ENCODE measurements at regions not wholly inside any gene's neighbourhood (a gene's known extent, or its start where the extent isn't known, plus 50 kb on each side); places are given as distances from the start of the nearest gene placed in this dataset.

GRCh38 chr16:14013571-14014283 lies 57.4 kb upstream of the MRTFB start:
- TF ChIP-seq, protein P1, sequence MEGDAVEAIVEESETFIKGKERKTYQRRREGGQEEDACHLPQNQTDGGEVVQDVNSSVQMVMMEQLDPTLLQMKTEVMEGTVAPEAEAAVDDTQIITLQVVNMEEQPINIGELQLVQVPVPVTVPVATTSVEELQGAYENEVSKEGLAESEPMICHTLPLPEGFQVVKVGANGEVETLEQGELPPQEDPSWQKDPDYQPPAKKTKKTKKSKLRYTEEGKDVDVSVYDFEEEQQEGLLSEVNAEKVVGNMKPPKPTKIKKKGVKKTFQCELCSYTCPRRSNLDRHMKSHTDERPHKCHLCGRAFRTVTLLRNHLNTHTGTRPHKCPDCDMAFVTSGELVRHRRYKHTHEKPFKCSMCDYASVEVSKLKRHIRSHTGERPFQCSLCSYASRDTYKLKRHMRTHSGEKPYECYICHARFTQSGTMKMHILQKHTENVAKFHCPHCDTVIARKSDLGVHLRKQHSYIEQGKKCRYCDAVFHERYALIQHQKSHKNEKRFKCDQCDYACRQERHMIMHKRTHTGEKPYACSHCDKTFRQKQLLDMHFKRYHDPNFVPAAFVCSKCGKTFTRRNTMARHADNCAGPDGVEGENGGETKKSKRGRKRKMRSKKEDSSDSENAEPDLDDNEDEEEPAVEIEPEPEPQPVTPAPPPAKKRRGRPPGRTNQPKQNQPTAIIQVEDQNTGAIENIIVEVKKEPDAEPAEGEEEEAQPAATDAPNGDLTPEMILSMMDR (IDR thresholded peaks at IDR 0.05): no peak
- intact Hi-C loops (cut with DNase I, micrococcal nuclease): no loop called here
- no peak overlapping the region for H3K4me3 ChIP-seq (ENCODE audit: low read length)
- ATAC-seq (ENCODE audit: poor library complexity) (no peak), DNase-seq (no peak)
- H3K9me3 ChIP-seq (ENCODE audit: control insufficient read depth in 1 of 2, insufficient read depth in 1 of 2, low read length in 2 of 2): no peaks in the 10 kb centered on the region
- peaks cover 10% of the 10 kb centered on the region for H3K27me3 Mint-ChIP-seq
- no peak overlapping the region for H3K27ac ChIP-seq (ENCODE audit: low read depth in 1 of 2, low read length in 2 of 2)
- H3K36me3 Mint-ChIP-seq (ENCODE audit: low read depth): no peaks in the 10 kb centered on the region
- no peak overlapping the region for H3K4me3 Mint-ChIP-seq
- no peaks in the 10 kb centered on the region for H3K4me1 ChIP-seq (ENCODE audit: insufficient read depth, low read length)
- H3K9me3 Mint-ChIP-seq: no peaks in the 10 kb centered on the region
- CTCF ChIA-PET: no interaction called here
- H3K27me3 ChIP-seq (ENCODE audit: control insufficient read depth in 1 of 2, insufficient read depth in 2 of 2, low read length in 2 of 2): peaks cover 0 to 4% of the 10 kb centered on the region in 2 experiments
- POLR2A ChIA-PET: no interaction called here
- H3K27ac Mint-ChIP-seq: no peak overlapping the region
- no peaks in the 10 kb centered on the region for H3K36me3 ChIP-seq (ENCODE audit: insufficient read depth, low read length)
- no peaks in the 10 kb centered on the region for H3K4me1 Mint-ChIP-seq (ENCODE audit: low read depth)

GRCh38 chr16:14014284-14014625 lies 56.9 kb upstream of the MRTFB start:
- DNase-seq: no peak
- CTCF ChIA-PET: no interaction called here
- Histone ChIP-seq H3K27me3 (ENCODE audit: control insufficient read depth in 1 of 2, insufficient read depth in 2 of 2, low read length in 2 of 2) (peaks cover 0 to 4% of the 10 kb centered on the region in 2 experiments), H3K27ac (ENCODE audit: low read depth in 1 of 2, low read length in 2 of 2) (no peak overlapping the region), H3K4me3 (ENCODE audit: low read length) (no peak overlapping the region), H3K36me3 (ENCODE audit: insufficient read depth, low read length) (no peaks in the 10 kb centered on the region), H3K9me3 (ENCODE audit: control insufficient read depth in 1 of 2, insufficient read depth in 1 of 2, low read length in 2 of 2) (no peaks in the 10 kb centered on the region), H3K4me1 (ENCODE audit: insufficient read depth, low read length) (no peaks in the 10 kb centered on the region)
- ATAC-seq (ENCODE audit: poor library complexity): no peak
- Mint-ChIP-seq H3K4me1 (ENCODE audit: low read depth) (no peaks in the 10 kb centered on the region), H3K9me3 (no peaks in the 10 kb centered on the region), H3K4me3 (no peak overlapping the region), H3K27ac (no peak overlapping the region), H3K27me3 (peaks cover 10% of the 10 kb centered on the region), H3K36me3 (ENCODE audit: low read depth) (no peaks in the 10 kb centered on the region)
- intact Hi-C loops (cut with DNase I, micrococcal nuclease): no loop called here
- POLR2A ChIA-PET: no interaction called here
- TF ChIP-seq, protein P1 (IDR thresholded peaks at IDR 0.05): no peak

DNA sequence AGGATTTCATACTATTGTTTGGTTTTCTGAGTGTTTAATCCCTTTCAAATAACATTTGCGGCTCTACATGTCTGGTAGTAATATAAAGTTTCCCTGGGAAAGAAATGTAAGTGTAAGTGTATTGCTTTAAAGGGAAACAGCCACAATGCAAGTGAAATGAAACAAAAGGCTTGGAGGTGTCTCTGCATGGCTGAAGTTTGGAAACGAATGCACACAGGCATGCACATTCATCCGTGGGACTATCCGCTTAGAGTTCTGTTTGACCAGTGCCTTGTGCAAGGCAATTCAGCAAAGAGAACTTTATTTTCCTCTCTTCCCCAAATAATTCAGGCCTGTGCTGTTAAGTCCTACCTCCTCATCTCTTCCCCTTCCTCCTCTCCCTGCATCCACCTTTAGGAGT lies 56.1 kb upstream of the MRTFB start:
- no peak for ATAC-seq (ENCODE audit: poor library complexity)
- ChIA-PET CTCF (no interaction called here), POLR2A (no interaction called here)
- Histone ChIP-seq H3K27ac (ENCODE audit: low read depth in 1 of 2, low read length in 2 of 2) (no peak overlapping the region), H3K4me1 (ENCODE audit: insufficient read depth, low read length) (no peaks in the 10 kb centered on the region), H3K4me3 (ENCODE audit: low read length) (no peak overlapping the region), H3K9me3 (ENCODE audit: control insufficient read depth in 1 of 2, insufficient read depth in 1 of 2, low read length in 2 of 2) (no peaks in the 10 kb centered on the region), H3K36me3 (ENCODE audit: insufficient read depth, low read length) (no peaks in the 10 kb centered on the region), H3K27me3 (ENCODE audit: control insufficient read depth in 1 of 2, insufficient read depth in 2 of 2, low read length in 2 of 2) (peaks cover 0 to 4% of the 10 kb centered on the region in 2 experiments)
- Mint-ChIP-seq H3K9me3 (no peaks in the 10 kb centered on the region), H3K36me3 (ENCODE audit: low read depth) (no peaks in the 10 kb centered on the region), H3K27ac (no peak overlapping the region), H3K4me1 (ENCODE audit: low read depth) (no peaks in the 10 kb centered on the region), H3K4me3 (no peak overlapping the region), H3K27me3 (peaks cover 10% of the 10 kb centered on the region)
- TF ChIP-seq, protein P1 (IDR thresholded peaks at IDR 0.05): no peak
- intact Hi-C loops (cut with DNase I, micrococcal nuclease): no loop called here
- DNase-seq: no peak
